HEK293 (cell line): ENCODE measurements at regions not wholly inside any gene's neighbourhood (a gene's known extent, or its start where the extent isn't known, plus 50 kb on each side); places are given as distances from the start of the nearest gene placed in this dataset.
"Not testable (repeated sequence)": the region's sequence is repeated elsewhere in the genome, so short reads cannot be mapped to it uniquely, and the experiment has no call there.

ENCODE experiments used
- CTCF ChIA-PET: fragments of 350-600 bp; formaldehyde crosslinking; extraction: SDS; loops from one replicate; lab custom pipeline; 2021; ENCODE audit warnings: antibody characterized with exemption; lab: Yijun Ruan, JAX
- POLR2A ChIA-PET: fragments of 300-600 bp; formaldehyde crosslinking; extraction: SDS; loops from one replicate; lab custom pipeline; 2020; ENCODE audit warnings: antibody characterized with exemption, inconsistent platforms; lab: Yijun Ruan, JAX
- H3K27ac ChIP-seq: fragments of 200-500 bp; sonication (Bioruptor generic); 2 replicates; pipeline ENCODE4 v1.5.1; 2014; ENCODE audit warnings: low read depth, low read length, control low read depth, inconsistent platforms; ENCODE audit errors: extremely low read depth
- H3K36me3 ChIP-seq, 2 experiments: fragments of 200-500 bp in 1 of 2; sonication (Bioruptor generic) in 1 of 2; 1 replicate in 1 of 2; 2 replicates in 1 of 2; pipeline ENCODE4 v1.5.1; 2014 to 2017; ENCODE audit warnings: inconsistent platforms in 2 of 2, low read length in 2 of 2; ENCODE audit not compliant: control insufficient read depth in 2 of 2, insufficient read depth in 1 of 2
- H3K4me1 ChIP-seq: fragments of 200-500 bp; sonication (Bioruptor generic); 2 replicates; pipeline ENCODE4 v1.5.1; 2014; ENCODE audit warnings: mild to moderate bottlenecking, low read length, inconsistent platforms; ENCODE audit not compliant: control insufficient read depth, insufficient read depth
- H3K4me3 ChIP-seq: 2 replicates; pipeline ENCODE4 v1.5.1; 2011; ENCODE audit warnings: low read depth, mild to moderate bottlenecking, control low read depth, low read length, moderate library complexity
- H3K9me3 ChIP-seq: fragments of 200-500 bp; sonication (Bioruptor generic); 2 replicates; pipeline ENCODE4 v1.5.1; 2014; ENCODE audit warnings: low read depth, low read length, inconsistent platforms; ENCODE audit not compliant: control insufficient read depth, insufficient read depth
- GLIS1 ChIP-seq: fragments of 450-650 bp; formaldehyde crosslinking; IDR thresholded peaks from 2 replicates; pipeline ENCODE4 v1.5.1; 2016; ENCODE audit warnings: missing biosample characterization, missing genetic modification characterization
- GLIS2 ChIP-seq: fragments of 450-650 bp; formaldehyde crosslinking; IDR thresholded peaks from 2 replicates; pipeline ENCODE4 v1.5.1; 2016; ENCODE audit warnings: missing biosample characterization, missing genetic modification characterization
- KLF9 ChIP-seq: fragments of 450-650 bp; formaldehyde crosslinking; IDR thresholded peaks from 2 replicates; pipeline ENCODE4 v1.5.1; 2016; ENCODE audit warnings: missing biosample characterization, missing genetic modification characterization, low read depth
- PRDM1 ChIP-seq: fragments of 450-650 bp; formaldehyde crosslinking; IDR thresholded peaks from 2 replicates; pipeline ENCODE4; 2016; ENCODE audit warnings: missing biosample characterization, missing genetic modification characterization
- ZBTB1 ChIP-seq: fragments of 450-650 bp; formaldehyde crosslinking; IDR thresholded peaks from 2 replicates; pipeline ENCODE4 v1.5.1; 2016; ENCODE audit warnings: missing biosample characterization, missing genetic modification characterization
- ZFP3 ChIP-seq: fragments of 450-650 bp; formaldehyde crosslinking; IDR thresholded peaks from 2 replicates; pipeline ENCODE4 v1.5.1; 2016; ENCODE audit warnings: low read depth, missing biosample characterization, missing genetic modification characterization
- ZNF114 ChIP-seq: fragments of 450-650 bp; formaldehyde crosslinking; IDR thresholded peaks from 2 replicates; pipeline ENCODE4 v1.5.0; 2017; ENCODE audit warnings: missing biosample characterization, missing genetic modification characterization
- ZNF184 ChIP-seq: fragments of 450-650 bp; IDR thresholded peaks from 2 replicates; pipeline ENCODE4 v1.5.1; 2018; ENCODE audit warnings: missing biosample characterization, mild to moderate bottlenecking, missing genetic modification characterization
- ZNF23 ChIP-seq: fragments of 450-650 bp; formaldehyde crosslinking; IDR thresholded peaks from 2 replicates; pipeline ENCODE4 v1.5.1; 2016; ENCODE audit warnings: missing biosample characterization, missing genetic modification characterization, borderline replicate concordance
- ZNF433 ChIP-seq: fragments of 450-650 bp; formaldehyde crosslinking; IDR thresholded peaks from 2 replicates; pipeline ENCODE4 v1.5.1; 2016; ENCODE audit warnings: missing biosample characterization, missing genetic modification characterization, low read depth
- ZNF473 ChIP-seq: fragments of 450-650 bp; formaldehyde crosslinking; IDR thresholded peaks from 2 replicates; pipeline ENCODE4 v1.5.1; 2017; ENCODE audit warnings: missing biosample characterization, missing genetic modification characterization
- ZNF514 ChIP-seq: fragments of 450-650 bp; formaldehyde crosslinking; IDR thresholded peaks from 2 replicates; pipeline ENCODE4 v1.5.1; 2016; ENCODE audit warnings: missing biosample characterization, missing genetic modification characterization
- ZNF623 ChIP-seq: fragments of 450-650 bp; formaldehyde crosslinking; IDR thresholded peaks from 2 replicates; pipeline ENCODE4 v1.5.1; 2016; ENCODE audit warnings: missing biosample characterization, missing genetic modification characterization
- ZNF670 ChIP-seq: fragments of 450-650 bp; formaldehyde crosslinking; IDR thresholded peaks from 2 replicates; pipeline ENCODE4 v1.5.1; 2016; ENCODE audit warnings: missing biosample characterization, missing genetic modification characterization, low read depth
- ZSCAN18 ChIP-seq: fragments of 450-650 bp; formaldehyde crosslinking; IDR thresholded peaks from 2 replicates; pipeline ENCODE4 v1.5.1; 2016; ENCODE audit warnings: missing biosample characterization, missing genetic modification characterization
- TF ChIP-seq, protein P1 (sequence below): fragments of 450-650 bp; formaldehyde crosslinking; IDR thresholded peaks from 2 replicates; pipeline ENCODE4 v1.5.1; 2016; ENCODE audit warnings: missing biosample characterization, missing genetic modification characterization, low read depth
- TF ChIP-seq, protein P2 (sequence below): fragments of 450-650 bp; formaldehyde crosslinking; IDR thresholded peaks from 2 replicates; pipeline ENCODE4 v1.5.1; 2016; ENCODE audit warnings: missing biosample characterization, missing genetic modification characterization

GRCh38 chr4:87919941-87920340 is 55.6 kb upstream of the SPP1 start:
- TF ChIP-seq ZSCAN18: no peak
- TF ChIP-seq, protein P1, sequence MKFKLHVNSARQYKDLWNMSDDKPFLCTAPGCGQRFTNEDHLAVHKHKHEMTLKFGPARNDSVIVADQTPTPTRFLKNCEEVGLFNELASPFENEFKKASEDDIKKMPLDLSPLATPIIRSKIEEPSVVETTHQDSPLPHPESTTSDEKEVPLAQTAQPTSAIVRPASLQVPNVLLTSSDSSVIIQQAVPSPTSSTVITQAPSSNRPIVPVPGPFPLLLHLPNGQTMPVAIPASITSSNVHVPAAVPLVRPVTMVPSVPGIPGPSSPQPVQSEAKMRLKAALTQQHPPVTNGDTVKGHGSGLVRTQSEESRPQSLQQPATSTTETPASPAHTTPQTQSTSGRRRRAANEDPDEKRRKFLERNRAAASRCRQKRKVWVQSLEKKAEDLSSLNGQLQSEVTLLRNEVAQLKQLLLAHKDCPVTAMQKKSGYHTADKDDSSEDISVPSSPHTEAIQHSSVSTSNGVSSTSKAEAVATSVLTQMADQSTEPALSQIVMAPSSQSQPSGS (tag by site-specific recombination): no peak
- TF ChIP-seq ZNF670: no peak
- no peak for TF ChIP-seq GLIS2 (tag by site-specific recombination)
- TF ChIP-seq ZFP3: no peak
- no peak for TF ChIP-seq ZNF23 (tag by site-specific recombination)
- TF ChIP-seq, protein P2, sequence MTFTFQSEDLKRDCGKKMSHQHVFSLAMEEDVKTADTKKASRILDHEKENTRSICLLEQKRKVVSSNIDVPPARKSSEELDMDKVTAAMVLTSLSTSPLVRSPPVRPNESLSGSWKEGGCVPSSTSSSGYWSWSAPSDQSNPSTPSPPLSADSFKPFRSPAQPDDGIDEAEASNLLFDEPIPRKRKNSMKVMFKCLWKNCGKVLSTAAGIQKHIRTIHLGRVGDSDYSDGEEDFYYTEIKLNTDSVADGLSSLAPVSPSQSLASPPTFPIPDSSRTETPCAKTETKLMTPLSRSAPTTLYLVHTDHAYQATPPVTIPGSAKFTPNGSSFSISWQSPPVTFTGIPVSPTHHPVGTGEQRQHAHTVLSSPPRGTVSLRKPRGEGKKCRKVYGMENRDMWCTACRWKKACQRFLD (tag by site-specific recombination): no peak
- TF ChIP-seq ZNF114 (tag by site-specific recombination): no peak
- TF ChIP-seq ZBTB1: no peak
- TF ChIP-seq KLF9 (tag by site-specific recombination): no peak
- no peak for TF ChIP-seq ZNF433 (tag by site-specific recombination)
- TF ChIP-seq ZNF623: no peak
- TF ChIP-seq ZNF473 (tag by site-specific recombination): no peak
- H3K27ac ChIP-seq: no peak overlapping the region
- CTCF ChIA-PET: no interaction called here

DNA sequence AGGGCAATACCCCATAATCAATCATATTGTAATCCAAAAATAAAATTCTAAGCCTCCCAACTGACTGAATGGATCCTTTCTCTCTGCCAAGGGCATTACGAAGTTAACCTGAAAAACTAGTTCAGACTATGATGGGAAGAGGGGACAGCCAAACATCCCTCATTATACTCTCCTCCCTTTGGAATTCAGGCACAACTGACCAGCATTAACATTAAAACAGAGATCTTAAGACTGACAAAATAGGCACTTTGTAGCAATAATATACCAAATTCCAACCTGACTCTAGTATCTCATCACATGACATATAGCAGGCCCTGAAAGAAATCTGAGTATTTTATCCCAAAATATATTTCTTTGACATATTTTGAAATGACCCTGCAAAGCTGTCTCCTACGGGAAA is 55.0 kb upstream of the SPP1 start:
- Histone ChIP-seq H3K4me3 (no peak overlapping the region), H3K9me3 (no peaks in the 10 kb centered on the region), H3K4me1 (no peaks in the 10 kb centered on the region), H3K36me3 (no peaks in the 10 kb centered on the region), H3K27ac (no peak overlapping the region)
- CTCF ChIA-PET: no interaction called here
- TF ChIP-seq ZNF184: no peak
- TF ChIP-seq GLIS1: no peak
- no peak for TF ChIP-seq ZNF514 (tag by site-specific recombination)
- POLR2A ChIA-PET: no interaction called here

More at GRCh38 chr4:87919941-87920340, 55.6 kb upstream of the SPP1 start:
- H3K36me3 ChIP-seq: no peaks in the 10 kb centered on the region
- H3K4me1 ChIP-seq: no peaks in the 10 kb centered on the region
- H3K4me3 ChIP-seq: no peak overlapping the region
- POLR2A ChIA-PET: no interaction called here
- H3K9me3 ChIP-seq: no peaks in the 10 kb centered on the region

GRCh38 chr4:87921626-87922479 is 53.7 kb upstream of the SPP1 start:
- H3K27ac ChIP-seq, CTCF ChIA-PET, POLR2A ChIA-PET, H3K36me3 ChIP-seq, H3K4me3 ChIP-seq, H3K4me1 ChIP-seq, H3K9me3 ChIP-seq: not testable (repeated sequence)
- peak; percentile 65; the same call in 1 of the 2 replicates for TF ChIP-seq PRDM1 (tag by site-specific recombination)

- H3K4me3 ChIP-seq, H3K27ac ChIP-seq, H3K4me1 ChIP-seq, POLR2A ChIA-PET, H3K36me3 ChIP-seq, H3K9me3 ChIP-seq: not testable (repeated sequence)
- CTCF ChIA-PET: interaction anchor here (0.6 kb wide), 1 partner anchor 48 kb away, joined by 3 read pairs; no protein-coding TSS in a partner anchor
Observed at GRCh38 chr4:87924146-87924545, 51.4 kb upstream of the SPP1 start.
